GM21360 (cell line): ENCODE measurements at regions not wholly inside any gene's neighbourhood (a gene's known extent, or its start where the extent isn't known, plus 50 kb on each side); places are given as distances from the start of the nearest gene placed in this dataset.

Experiments
- ATAC-seq: cut with Tn5 transposase; IDR thresholded peaks from one replicate; pipeline ENCODE4 v1.9.1; 2021; ENCODE audit warnings: mild to moderate bottlenecking, moderate library complexity; ENCODE audit not compliant: unreplicated experiment

DNA sequence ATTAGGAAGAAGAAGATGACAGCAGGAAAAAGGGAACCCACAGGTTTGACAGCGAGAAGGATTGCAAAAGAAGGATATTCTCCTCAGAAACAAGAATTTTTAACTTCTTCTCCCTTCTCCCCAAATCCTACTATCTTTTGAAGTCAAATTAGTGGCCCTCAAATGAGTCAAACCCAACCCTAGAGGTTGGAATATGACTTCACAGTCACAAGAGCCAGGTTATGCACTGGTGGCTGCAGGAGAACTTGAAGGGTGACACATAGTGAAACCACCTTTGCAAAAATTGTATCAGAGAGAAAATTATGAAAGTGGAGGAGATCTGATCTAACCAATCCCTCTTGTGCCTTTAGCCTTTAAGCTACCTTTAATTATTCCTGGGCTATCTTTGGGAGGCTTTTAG is 386.2 kb upstream of the CCDC196 start:
- peak; percentile 93 for ATAC-seq

DNA sequence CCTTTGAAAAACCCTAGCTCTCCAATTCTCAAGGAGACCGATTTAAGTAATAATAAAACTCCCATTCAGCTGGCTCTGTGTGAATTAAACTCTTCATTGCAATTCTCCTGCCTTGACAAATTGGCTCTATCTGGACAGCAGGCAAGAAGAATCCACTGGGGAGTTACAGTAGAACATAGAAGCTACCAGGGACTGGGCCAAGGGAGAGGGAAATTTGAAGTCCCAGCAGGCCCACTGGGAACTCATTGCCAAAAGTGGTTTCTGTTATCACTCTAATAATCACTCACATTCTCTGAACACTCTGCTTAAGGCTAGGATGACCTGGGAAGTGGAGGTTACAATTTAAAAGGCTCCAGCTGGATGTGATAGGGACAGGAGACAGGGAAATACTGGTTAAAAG is 384.5 kb upstream of the CCDC196 start:
- ATAC-seq, result no peak

DNA sequence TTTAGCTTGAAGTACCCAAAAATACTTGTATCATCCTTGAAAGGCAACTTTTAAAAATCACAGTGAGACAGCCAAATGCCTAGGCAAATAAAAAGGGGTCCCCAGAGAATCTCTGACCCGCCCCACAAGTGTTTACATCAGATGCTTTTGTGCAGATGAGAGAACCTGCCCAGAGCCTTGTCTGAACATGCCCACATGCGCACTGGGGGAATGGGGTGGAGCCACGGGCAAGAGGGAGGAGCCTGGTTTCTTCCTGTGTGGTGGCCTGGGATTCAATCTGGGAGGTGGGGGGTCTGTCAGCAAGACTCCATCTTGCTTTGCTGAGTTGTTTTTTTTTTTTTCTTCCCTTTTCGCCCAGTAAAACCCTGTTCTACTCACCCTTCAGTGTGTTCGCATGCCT is 381.7 kb upstream of the CCDC196 start:
- no peak for ATAC-seq

DNA sequence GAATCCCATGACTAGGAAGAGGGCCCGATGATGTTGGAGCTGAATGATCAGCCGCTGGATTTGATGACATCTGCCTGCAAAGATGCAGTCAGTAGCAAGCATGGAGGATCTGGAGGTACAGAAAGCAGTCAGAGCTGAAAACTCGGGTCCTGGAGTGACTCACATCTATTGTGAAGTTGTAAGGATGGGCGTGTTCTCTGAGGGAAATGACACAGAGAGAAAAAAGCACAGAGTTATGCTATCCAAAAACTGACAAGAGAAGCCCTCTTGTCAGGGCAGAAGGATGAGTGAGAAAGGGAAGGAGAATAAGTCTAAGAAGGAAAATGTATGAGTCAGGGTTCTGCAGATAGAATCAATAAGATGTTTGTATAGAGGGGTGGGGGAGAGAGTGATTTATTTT is 380.4 kb upstream of the CCDC196 start:
- ATAC-seq, result no peak

DNA sequence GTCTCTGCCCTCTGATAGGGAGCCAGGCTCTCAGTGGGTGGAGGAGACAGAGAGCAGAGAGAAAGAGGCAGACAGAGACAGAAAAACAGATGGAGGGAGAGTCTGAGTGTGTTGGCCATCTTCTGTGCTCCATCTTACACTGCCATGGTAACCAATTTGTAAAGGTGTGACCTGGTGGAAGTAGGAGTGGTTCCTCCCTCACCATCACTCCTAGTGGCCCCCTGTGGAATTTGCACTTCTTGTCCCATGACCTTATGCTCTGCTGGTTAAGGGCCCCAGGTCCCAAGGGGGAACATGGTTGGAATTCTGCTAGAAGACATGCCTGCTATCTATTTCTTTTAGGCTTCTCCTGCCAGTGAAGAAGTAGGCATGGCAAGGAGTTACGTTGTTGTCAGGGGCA is 376.7 kb upstream of the CCDC196 start:
- no peak for ATAC-seq

DNA sequence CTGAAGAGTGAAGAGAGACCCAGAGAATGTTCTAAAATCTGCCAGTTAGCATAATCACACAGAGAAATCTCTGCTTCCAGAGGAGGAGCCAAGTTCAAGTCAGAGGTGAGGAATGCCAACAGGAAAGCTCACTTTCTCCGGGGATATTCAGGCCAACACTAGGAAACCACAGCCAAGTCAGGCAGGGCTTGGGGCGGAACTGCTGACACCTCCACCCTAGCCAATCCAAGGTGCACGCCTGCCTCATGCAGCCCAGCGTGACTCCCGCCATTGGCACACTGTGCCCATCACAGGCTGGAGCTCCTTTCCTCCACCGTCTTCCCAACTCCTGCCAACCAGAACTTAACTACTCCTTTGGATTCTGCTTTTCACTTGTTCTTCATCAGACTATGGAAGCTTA is 374.3 kb upstream of the CCDC196 start:
- ATAC-seq, result no peak

DNA sequence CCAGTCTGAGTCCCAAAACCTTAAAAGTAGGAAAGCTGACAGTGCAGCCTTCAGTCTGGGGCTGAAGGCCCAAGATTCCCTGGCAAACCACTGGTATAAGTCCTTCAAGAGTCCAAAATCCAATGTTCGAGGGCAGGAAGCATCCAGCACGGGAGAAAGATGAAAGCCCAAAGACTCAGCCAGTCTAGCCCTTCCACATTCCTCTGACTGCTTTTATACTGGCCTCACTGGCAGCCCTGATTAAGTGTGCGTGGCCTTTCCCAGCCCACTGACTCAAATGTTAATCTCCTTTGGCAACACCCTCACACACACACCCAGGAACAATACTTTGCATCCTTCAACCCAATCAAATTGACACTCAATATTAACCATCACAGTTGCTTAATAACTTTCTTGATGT is 372.1 kb upstream of the CCDC196 start:
- ATAC-seq, result no peak

DNA sequence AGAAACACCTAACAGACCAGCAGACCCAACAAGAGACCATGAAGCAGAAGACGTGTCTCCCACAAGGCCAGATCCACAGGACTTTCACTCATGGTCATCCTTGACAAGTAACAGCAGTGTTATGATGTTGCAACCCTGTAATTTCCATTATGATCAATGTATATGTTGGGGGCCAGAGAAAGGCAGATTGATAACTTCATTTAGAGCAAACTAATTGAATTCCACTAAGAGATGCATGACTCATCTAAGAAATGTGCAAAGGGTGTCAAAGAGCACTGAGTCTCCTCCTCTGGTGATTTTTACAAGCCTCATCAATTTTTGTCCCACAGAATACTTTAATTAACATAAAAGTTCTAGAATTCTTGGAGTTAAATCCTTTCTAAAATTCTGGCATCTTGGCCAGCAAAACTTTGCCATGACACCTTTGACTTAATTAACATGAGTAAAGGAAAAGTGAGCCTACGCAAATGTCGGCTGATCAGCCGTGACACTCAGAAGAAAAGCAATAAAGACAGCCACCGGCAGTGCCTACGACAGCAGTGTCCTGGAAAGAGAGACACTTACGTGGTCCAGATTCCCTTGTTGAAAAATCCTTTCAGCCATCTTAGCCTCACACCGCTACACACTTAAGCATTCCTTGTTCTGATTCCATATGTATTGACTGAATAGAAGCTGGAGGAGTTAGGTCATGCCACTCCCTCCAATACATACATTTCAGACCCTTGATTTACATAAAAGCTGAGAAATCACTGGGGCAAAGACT is 370.2 kb upstream of the CCDC196 start:
- no peak for ATAC-seq

DNA sequence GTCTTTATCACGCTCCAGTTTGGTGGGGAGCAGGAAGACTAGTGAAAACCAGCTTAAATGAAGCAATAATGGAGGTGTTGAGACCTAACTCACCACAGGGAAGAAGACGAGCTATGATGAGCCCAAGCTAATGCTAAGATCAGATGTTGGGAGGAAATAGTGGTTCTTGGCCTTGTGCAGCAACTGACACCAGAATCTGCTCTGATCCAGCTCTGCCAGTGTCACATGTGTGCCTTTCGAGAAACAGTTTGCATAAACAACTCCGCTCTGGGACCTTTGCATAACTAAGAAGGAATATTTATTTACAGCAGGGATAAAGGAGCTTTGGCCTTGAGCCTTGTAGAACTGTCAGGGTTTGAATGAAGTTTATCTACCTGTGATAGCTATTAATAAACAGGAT is 369.4 kb upstream of the CCDC196 start:
- ATAC-seq, result no peak

DNA sequence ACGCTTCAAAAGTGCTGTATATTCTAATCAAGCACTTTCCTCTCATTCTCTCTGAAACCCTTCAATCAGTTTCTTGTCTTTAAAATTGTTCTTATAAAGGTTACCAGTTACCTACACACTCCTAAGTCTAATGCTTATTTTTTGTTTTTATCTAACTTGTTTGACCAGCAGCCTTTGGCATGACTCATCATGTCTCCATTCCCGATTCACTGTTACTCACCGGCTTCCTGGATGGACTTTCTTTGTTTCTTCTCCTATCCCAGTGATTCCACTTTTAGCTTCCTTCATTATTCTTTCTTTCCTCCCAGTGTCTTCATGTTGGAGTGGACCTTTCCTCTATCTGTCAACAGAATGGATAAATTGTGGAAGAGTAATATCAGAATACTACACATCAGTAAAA is 368.6 kb upstream of the CCDC196 start:
- no peak for ATAC-seq

DNA sequence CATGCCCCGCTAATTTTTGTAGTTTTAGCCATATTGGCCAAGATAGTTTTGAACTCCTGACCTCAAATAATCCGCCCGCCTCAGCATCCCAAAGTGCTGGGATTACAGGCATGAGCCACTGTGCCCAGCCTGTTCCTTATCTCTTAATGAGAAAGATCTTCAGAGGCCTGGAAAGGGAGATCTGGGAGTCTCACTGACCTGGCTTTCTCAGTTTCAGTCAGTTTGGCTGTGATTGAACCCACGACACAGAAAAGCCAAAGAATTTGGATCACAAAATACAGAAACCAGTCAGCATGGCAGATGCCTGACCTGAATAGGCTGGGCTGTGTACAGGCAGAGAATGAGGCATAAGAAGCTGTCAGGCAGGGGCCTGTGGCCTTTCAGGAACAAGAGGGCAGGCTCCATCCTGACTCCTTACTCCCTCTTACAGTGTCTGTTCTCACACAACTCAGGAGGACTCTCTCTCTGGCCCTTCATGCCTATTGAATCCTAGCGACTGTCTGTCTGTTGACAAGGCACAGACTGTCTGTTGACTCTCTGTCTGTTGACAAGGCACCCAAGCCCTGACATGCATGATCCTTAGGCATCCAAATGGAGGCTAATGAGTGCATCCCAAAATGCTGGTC is 366.5 kb upstream of the CCDC196 start:
- ATAC-seq, result no peak

DNA sequence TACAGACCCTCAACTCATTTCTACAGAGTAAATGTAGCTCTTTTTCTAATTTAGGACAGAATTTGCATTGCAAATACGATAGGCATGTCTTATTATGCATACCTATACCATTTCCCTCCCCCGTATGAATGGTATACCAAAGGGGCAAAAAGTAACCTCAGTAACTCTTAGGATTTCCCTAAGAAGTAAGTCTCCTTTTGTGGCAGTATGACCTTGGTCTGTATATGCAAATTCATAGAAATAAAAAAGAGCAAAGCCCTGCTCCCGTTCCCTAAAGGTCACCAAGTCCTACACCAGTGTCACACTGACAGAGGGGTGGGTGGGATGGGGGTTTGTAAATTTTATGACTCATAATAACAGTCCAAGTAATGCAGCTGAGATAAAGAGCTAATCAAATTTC is 365.8 kb upstream of the CCDC196 start:
- ATAC-seq, result no peak

DNA sequence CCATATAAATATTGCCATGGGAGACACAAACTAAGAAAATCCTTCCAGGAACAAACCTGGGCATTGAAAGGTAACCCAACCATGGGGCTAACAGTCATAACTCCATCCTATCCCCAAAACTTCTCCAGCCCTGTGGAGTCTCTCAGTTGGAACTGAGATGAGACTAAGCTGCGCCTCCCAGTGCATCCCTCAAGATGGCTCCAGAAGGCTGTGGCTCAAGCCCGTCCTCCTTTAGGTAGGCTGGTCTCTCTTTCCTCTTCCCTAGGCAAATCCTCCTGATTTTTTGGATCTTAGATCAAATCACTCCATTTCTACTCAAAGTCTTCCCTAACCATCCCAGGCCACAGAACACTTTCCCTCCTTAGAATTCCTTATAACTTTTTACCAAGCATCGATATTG is 364.3 kb upstream of the CCDC196 start:
- no peak for ATAC-seq

DNA sequence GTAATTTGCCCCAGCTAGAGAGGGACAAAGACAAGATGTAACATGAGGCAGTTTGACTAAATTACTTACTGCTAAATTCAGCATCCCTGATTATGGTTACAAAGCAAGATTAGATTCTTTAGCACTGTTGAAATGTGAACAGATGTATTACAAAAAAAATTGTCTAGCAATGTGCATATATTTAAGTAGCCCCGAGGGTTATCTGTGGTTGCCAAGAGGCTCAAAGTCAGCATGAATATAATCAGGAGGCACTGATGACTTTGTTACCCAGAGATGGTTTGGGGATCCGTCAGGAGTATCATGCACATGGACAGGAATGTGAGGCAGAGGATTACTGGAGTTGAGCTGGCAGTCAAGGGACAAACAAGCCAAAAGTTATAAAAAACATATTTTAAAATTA is 356.9 kb upstream of the CCDC196 start:
- ATAC-seq, result no peak

DNA sequence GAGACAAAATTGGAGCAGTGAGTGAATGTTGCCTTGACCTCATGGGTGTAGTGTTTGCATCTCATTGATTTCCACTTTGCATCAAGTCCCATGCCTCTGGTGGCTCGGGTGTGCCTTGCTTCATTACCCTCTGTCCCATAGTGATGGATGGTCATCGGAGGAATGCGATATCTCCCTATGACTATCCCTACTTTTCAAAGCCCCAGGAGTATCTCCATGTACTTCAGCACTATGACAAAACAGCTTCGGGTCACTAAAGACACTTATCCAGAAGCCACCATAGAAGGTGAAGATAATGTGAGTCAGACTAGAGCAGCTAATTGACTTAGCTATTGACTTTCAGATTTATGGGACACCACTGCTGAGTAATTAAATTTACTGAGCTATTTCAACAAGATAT is 355.1 kb upstream of the CCDC196 start:
- ATAC-seq, result no peak

DNA sequence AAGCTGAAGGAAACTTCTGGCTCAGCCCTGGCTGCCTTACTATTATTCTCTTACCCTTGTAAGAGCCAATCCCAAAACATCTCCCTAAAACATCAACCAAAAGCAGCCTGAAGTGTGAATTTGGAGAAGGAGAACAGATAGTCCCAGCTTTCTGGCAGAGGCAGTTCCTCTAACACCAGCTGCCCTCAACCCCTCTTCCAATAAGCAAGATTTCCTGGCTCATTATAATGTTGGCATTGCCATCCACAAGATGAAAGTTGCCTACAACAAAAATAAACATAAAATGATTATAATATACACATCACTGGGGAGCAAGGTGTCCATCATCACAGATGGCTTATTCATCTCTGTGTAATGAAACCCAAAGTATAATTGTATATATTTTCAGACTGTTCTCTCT is 352.5 kb upstream of the CCDC196 start:
- no peak for ATAC-seq

DNA sequence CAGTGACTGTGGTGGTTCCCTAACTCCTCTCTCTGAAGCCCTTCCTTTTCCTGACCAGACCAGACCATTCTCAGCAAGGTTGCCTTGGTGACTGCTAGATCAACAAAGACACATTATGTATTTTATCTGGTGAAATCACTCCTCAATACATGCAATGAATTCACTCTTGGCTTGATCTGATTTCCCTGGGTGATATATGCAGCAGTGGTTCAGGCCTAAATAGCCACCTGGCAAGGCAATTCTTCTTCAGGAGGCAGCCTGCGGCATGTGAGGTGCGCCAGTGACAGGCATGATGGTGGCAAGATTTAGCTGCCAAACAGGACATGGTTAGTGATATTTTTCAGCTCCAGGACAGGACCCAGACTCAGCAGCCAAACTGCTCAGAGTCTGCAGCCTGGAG is 350.3 kb upstream of the CCDC196 start:
- ATAC-seq, result no peak

DNA sequence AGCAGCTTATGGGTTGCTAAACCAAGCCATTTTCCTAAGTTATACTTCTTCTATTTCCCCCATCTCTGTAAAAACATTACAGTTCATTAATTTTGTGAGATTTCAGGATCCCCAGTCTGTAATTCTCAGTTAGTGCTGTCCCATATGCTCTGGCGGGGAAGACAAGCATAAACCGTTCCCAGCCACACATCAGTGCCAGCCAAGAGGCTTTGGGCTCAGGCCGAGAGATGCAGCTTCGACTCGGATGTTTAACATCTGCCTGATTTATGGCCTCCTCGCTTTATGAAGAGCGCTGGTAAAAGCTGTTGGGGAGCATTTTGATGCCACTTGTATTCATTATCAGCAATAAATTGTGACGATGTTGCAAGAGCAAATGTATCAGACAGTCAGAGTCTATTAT is 349.1 kb upstream of the CCDC196 start:
- ATAC-seq, result no peak

DNA sequence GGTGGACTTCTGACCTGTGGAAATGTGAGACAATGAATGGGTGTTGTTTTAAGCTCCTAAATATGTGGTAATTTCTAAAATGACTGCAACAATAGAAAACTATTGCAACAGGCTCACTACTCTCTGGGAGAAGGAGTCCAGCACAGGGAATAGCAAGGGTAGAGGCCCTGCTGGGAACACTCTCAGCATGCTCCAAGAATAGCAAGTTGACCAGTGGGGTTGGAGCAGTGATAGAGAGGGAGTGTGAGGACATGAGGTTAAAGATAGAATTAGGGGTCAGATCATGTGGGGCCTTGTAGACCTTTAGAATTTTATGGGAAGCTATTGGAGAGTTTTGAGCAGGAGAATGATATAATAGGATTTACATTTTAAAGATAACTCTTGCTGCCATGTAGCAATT is 346.7 kb upstream of the CCDC196 start:
- ATAC-seq, result no peak

DNA sequence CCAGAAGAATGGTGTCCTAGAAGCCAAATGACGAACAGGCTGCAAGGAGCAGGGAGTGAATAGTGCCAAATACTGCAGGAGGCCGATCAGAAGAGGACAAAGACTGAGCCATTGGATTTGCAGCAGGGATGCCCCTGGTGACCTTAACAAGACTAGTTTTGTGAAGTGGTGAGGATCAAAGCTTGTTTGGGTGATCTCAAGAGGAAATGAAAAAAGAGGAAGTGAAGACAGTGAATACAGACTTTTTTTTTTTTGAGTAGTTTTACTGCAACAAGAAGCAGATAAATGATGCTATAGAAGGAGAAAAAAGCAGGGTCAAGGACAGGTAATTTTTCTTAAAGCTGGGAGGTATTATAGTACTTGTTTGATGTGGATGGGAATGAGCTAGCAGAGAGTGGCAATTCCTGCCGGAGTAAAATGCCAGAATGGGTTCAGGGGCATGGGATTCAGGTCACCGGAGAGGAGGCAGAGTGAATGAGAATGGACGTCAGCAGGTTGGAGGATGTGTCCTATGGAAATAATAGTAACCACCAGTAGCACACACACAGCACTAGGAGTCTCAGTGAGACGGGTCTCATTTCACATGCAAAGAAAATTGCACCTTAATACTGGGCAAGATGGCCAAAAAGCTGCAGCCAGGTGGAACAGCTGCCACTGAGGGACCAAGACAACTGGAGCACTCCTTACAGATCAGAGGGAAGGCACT is 345.8 kb upstream of the CCDC196 start:
- no peak for ATAC-seq

DNA sequence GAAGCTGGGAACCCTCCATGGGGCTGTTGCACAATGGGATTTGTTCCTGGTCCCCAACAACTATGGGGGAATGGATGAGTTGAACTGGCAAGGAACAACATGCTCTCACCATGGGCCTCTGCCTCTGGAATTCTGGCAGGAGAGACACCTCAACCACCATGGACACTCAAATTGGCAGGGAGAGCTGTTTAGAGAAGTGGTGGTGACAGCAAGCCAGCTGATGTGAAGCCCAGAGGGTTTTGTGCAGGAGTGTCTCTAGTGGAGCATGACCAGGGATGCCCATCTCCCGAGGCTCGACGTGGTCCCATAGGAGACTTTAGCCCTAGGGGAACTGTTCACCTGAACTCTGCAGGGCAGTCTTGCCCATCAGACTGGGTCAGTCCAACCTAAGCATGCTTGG is 345.2 kb upstream of the CCDC196 start:
- ATAC-seq, result no peak

DNA sequence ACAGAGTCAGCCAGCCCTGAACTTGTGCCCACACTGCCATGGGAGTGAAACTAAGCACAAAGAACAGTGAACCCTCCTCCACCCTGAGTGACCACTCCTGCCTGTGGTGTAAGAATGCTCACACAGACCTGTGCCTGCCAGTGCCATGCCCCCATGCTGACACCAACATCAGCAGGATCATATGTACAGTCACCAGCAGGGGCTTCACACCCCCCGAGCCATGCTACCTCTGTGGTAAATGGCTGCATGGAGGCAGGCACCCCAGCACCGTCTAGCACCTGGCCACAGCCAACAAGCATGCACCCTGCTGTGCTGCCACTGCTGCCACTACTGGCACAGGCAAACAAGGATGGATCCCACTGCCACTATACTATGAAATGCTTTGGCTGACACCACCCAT is 344.4 kb upstream of the CCDC196 start:
- no peak for ATAC-seq
